Stimulated activated CD4-positive, alpha-beta T cell treated with anti-CD3 and anti-CD28 coated beads, TNF-alpha, amount 100 ng/mL, for 24 hours (primary cell): ENCODE measurements at regions not wholly inside any gene's neighbourhood (a gene's known extent, or its start where the extent isn't known, plus 50 kb on each side); places are given as distances from the start of the nearest gene placed in this dataset.

Source experiments
- DNase-seq, 3 experiments: peaks; one replicate each; pipeline ENCODE4 v3.0.0-alpha.2; 2020; ENCODE audit warnings: low read depth in 3 of 3

DNA sequence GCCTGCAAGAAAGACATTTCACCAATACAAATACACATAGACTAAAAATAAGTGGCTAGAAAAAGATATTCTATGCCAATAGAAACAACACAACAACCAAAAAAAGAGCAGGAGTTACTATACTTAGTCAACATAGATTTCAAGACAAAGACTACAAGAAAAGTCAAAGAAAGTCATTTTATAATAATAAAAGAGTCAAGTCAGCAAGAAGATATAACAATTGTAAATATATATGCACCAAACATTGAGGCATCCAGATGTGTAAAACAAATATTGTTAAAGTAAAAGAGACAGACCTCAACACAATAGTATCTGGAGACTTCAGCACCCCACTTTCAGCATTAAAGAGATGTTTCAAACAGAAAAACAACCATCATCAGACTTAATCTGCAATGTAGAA, 104.6 kb downstream of the AMY1C start:
- DNase-seq: no peak

DNA sequence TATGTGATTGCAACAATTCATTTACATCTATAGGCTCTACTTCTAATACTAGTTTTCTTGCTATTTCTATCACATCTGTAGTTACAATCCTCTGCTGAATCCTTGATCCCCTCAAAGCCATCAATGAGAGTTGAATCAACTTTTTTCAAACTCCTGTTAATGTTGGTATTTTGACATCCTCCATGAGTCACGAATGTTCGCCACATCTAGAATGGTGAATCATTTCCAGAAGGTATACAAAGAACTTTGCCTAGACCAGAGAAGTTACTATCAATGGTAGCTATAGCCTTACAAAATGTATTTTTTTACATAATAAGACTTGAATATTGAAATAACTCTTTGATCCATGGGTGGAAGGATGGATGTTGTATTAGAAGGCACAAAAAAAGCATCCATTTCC, 110.0 kb downstream of the AMY1C start:
- no peak for DNase-seq

DNA sequence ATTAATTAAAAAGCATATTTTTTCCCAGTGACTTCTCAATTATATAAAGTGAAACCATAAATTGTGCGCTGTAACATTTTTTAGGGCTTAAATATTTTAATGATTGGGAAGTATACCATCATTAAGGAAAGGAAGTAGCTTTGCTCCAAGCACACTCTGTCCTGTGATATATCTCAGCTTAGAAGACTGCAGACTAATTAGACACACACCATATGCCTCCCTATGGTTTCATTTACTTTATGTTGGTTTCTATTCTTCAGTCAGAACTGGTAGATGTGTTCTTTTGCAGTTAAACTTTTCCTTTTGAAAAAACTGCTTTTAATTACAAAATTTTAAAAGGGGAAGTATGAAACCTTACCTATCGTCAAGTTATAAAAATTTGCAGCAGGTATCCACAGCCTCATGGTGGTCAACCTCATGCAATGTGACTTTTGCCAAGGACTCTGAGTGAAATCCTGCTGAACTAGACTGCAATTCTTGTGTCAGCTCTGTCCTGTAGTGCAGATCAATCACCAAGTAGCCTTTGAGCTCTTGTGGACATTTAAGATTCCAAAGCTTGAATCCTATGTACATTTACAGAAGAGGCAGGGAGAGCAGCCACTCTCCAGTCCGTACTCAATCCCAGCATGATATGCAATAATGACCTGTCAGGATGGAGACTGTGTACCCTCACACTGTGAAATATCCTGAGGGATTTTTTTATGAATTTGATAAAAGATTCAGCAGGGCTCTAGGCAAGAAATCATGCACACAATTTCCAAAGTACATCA, 149.1 kb downstream of the AMY1C start:
- DNase-seq: no peak

- DNase-seq: no peak
Measured at GRCh38 chr1:103900005-103900404, 150.3 kb downstream of the AMY1C start.

GRCh38 chr1:103901072-103901471, 151.4 kb downstream of the AMY1C start:
- no peak for DNase-seq

DNA sequence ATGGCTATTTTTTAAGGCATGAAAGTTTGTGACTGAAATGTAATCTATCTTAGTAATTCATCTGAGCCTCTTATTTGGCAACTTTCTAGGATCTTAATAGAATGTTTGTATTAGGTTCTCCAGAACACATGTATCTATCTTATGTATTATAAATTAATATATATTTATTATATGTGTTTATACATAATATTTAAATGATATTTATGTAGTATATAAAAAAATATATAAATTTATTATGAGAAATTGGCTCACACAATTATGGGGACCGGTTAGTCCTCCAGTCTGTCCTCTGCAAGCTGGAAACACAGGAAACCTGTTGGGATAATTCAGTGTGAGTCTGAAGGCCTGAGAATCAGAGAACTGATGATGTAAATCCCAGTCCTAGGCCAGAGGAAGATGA, 155.7 kb downstream of the AMY1C start:
- no peak for DNase-seq

DNA sequence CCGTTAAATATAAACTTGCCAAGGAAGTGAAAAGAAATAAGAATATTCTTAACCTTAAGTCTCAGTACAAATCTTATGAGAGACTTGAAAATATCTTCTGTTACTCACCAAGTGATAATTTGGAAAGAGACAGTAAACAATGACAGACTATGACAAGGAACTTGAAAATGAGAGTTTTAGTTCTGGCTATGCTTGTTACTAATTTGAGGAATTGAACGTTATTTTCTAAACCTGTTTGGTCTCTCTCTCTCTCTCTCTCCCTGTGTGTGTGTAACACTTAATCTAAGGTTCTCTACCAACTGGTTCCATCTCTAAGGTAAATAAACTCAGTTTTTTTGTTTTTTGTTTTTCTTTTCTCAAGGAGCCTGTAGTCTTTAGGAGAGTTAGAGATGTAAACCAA, 161.8 kb downstream of the AMY1C start:
- no peak for DNase-seq

GRCh38 chr1:103917795-103918194, 168.1 kb downstream of the AMY1C start:
- no peak for DNase-seq

DNA sequence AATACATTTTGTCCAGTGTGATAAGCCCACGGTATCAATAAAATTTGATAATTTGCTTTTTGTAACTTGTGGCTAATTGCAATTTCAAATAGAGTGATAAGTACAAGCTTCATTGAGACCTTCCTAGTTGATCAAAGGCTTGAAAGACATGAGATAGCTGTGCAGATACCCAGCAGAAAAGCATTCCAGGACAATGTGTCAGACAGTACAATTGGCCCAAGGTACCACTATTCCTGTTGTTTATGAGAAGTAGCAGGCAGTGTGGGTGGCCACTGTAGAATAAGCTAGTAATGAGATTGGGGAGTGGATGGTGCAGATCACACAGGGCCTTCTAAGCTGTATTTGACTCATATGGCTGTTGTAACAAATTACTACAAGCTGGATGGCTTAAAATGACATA, 182.2 kb downstream of the AMY1C start:
- no peak for DNase-seq

DNA sequence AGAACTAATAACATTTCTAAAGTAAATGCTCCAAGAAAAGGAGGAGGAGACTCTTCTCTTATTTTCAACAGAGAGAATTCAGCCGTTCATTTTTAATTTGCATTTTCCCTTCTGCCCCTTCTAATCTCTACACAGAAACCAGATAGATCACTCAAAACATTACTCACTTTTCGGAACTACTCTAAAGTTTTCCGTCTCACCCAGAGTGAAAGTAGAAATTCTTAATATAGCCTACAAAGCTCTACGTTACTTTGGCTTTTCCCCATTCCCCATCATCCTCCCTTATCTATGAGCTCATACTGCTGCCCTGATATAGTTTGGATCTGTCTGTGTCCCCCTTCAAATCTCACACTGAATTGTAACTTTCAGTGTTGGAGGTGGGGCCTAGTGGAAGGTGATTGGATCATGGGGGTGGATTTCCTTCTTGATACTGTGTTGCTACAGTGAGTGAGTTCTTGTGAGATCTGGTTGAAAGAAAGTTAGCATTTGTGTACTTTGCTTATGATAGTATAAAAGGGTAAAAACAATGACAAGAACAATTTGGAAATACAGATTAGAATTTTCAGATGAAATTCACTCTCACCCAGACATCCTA, 188.2 kb downstream of the AMY1C start:
- no peak for DNase-seq

DNA sequence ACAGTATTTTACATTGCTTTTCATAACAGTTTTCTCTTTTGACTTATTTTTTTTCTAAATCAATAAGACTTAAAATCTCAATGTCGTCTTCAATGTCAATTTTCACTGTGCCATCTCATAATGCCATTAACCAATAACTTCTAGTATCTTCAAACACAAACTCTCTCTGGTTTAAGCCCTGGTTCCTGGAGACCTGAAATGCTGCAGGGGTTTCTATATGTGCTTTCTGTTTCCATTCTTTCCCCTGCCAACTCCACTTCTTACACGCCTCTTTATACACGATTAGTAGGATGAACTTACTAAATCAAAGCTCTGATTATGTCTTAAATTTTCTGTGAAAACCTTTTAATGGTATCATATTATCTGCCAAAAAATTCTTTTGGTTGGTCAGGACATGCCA, 191.4 kb downstream of the AMY1C start:
- DNase-seq: no peak

DNA sequence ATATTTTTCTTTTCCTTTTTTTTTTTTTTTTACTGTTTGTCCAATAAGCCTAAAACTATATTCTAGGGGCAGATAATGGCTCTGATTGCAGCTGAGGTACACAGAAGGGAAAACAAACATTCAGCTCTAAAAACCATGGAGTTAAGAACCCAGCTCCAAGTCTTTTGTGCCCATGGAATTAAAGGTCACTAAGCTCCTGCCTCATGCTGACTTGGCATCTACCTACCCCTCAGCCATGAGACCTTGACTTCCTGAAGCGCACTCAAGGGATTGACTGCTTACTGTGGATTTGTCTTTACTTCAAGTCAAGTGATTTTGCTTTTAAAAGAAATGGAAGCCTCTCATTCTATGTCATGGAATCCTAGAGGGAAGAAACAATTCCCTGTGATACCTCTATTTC, 192.3 kb downstream of the AMY1C start:
- DNase-seq: no peak

- no peak for DNase-seq
Measured at GRCh38 chr1:103945774-103946173, 196.1 kb downstream of the AMY1C start.

DNA sequence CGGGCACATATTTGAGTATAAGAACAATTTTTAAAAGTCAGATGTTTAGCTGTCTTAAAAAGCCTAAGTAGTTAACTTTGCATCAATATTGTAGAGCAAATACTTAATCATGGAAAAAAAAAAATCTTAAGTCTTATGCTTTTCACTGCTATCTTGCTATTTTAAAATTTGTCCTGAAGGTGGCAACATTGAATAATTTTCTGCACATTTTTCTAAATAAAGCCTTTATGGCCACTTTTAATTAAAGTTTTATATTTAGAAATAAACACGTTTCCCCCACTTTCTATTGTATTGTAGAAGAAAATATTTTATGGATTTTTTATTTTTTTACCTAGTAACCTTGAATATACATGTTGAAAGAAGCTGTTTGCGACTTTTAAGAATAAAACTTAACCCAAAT, 198.8 kb downstream of the AMY1C start:
- DNase-seq: no peak

- no peak for DNase-seq
Measured at GRCh38 chr1:103949779-103950178, 200.1 kb downstream of the AMY1C start.

- DNase-seq: no peak
Measured at GRCh38 chr1:103953386-103953785, 203.7 kb downstream of the AMY1C start.

DNA sequence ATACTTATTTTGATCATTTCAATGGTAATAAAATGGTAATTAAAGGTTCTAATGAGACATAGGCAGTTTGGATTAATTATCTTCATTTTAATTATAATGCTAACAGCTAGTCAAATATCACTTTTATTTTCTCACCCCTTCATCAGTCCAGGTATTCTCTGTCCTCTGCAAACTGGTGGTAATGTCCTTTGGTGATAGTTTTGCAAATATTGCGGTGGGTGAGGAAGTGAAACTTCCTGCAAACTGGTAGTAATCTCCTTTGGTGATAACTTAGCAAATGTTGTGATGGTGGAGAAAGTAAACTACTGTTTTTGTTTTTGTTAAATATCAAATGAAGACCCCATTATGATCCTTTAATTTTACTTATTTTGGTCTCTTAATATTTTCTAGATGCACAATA, 209.0 kb downstream of the AMY1C start:
- no peak for DNase-seq

GRCh38 chr1:103959565-103959964, 209.9 kb downstream of the AMY1C start:
- no peak for DNase-seq

DNA sequence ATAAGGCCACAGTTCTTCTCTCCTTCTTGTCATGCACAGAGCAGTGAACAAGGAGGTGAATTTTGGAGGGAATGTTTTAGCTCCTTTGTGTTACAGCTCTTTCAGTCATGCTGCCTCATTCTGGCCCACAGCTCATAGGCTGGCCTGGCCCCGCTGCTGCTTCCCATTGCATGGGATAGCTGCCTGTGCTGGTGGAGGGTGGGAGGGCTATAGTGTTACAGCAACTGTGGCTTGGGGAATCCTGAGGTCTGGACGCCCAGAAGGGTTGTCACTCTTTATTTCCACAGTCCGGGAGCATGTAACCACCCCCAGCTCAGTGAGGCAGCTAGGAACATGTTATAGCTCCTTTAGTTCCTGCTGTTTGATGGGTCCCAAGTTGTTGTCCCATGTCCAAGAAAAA, 210.3 kb downstream of the AMY1C start:
- no peak for DNase-seq

DNA sequence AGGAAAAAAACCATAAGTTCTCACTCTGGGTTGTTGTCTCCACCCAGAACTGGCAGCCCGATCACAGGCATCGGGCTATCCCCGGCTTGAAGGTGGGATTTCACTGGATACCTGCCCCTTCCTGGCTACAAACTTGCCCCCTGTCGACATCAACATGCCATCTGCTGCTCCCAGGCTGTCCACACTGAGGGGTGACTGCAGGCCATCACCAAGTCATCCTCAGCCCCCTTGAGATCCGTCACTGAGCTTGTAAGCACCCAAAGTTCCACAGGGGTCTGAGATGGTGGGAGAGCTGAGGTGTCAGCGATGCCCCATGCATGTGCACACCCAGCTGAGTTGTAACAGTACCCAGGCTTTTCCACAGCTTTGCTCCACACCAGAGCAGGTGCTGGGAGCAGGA, 211.0 kb downstream of the AMY1C start:
- DNase-seq: no peak

- no peak for DNase-seq
Measured at GRCh38 chr1:103986792-103987191, 237.1 kb downstream of the AMY1C start.

GRCh38 chr1:103997631-103998030, 247.9 kb downstream of the AMY1C start:
- DNase-seq: no peak

- DNase-seq: no peak
Measured at GRCh38 chr1:104018922-104019674, 269.4 kb downstream of the AMY1C start.
